22Rv1 (cell line): ENCODE measurements at regions not wholly inside any gene's neighbourhood (a gene's known extent, or its start where the extent isn't known, plus 50 kb on each side); places are given as distances from the start of the nearest gene placed in this dataset.

Experiments used
- H3K27ac ChIP-seq: fragments of 450-650 bp; 2 replicates; pipeline ENCODE4 v1.5.1; 2017
- CTCF ChIP-seq: fragments of 450-650 bp; IDR thresholded peaks from 2 replicates; pipeline ENCODE4 v1.5.1; 2017; ENCODE audit warnings: mild to moderate bottlenecking
- ZFX ChIP-seq: fragments of 450-650 bp; IDR thresholded peaks from 2 replicates; pipeline ENCODE4 v1.6.1; 2017; ENCODE audit warnings: antibody characterized with exemption, borderline replicate concordance

GRCh38 chr13:104296286-104296685 lies 1230.1 kb upstream of the SLC10A2 start:
- no peak overlapping the region for H3K27ac ChIP-seq
- TF ChIP-seq CTCF (no peak), ZFX (no peak)

- no peak overlapping the region for H3K27ac ChIP-seq
- TF ChIP-seq CTCF: no peak
Observed at GRCh38 chr13:104295537-104295936, 1229.3 kb upstream of the SLC10A2 start.

GRCh38 chr13:104289400-104289799 lies 1223.2 kb upstream of the SLC10A2 start:
- TF ChIP-seq ZFX (no peak), CTCF (no peak)
- H3K27ac ChIP-seq: no peak overlapping the region

GRCh38 chr13:104288496-104288895 lies 1222.3 kb upstream of the SLC10A2 start:
- no peak overlapping the region for H3K27ac ChIP-seq
- TF ChIP-seq ZFX (no peak), CTCF (no peak)

- no peak overlapping the region for H3K27ac ChIP-seq
- TF ChIP-seq CTCF: no peak
Observed at GRCh38 chr13:104286566-104287290, 1220.5 kb upstream of the SLC10A2 start.

GRCh38 chr13:104281910-104282309 lies 1215.7 kb upstream of the SLC10A2 start:
- no peak for TF ChIP-seq CTCF
- no peak for TF ChIP-seq ZFX
- H3K27ac ChIP-seq: no peak overlapping the region

- TF ChIP-seq CTCF (no peak), ZFX (no peak)
- H3K27ac ChIP-seq: no peak overlapping the region
Observed at GRCh38 chr13:104270731-104271130, 1204.5 kb upstream of the SLC10A2 start.
